H1 (cell line): ENCODE measurements at regions not wholly inside any gene's neighbourhood (a gene's known extent, or its start where the extent isn't known, plus 50 kb on each side); places are given as distances from the start of the nearest gene placed in this dataset.

ENCODE experiments used
- CHD1 ChIP-seq: IDR thresholded peaks from 2 replicates; pipeline ENCODE4 v1.6.1; 2012; ENCODE audit warnings: low read depth, low read length, improper control_type of control experiment
- CHD7 ChIP-seq: fragments of 300-600 bp; sonication (generic); IDR thresholded peaks from 2 replicates; pipeline ENCODE4 v1.7.1; 2012; ENCODE audit warnings: low read length, moderate library complexity, mild to moderate bottlenecking, inconsistent platforms; ENCODE audit not compliant: insufficient replicate concordance
- HDAC2 ChIP-seq, 2 experiments: fragments of 300-600 bp in 1 of 2; sonication (generic) in 1 of 2; IDR thresholded peaks; 2 replicates each; pipeline ENCODE4 v1.6.1; 2011 to 2012; ENCODE audit warnings: low read depth in 2 of 2, low read length in 2 of 2, mild to moderate bottlenecking in 2 of 2, moderate library complexity in 2 of 2, borderline replicate concordance in 1 of 2, inconsistent platforms in 1 of 2
- HDAC6 ChIP-seq: IDR thresholded peaks from one replicate; pipeline ENCODE4 v1.7.1; 2012; ENCODE audit warnings: low read depth, mild to moderate bottlenecking, inconsistent platforms, low read length, moderate library complexity
- KDM5A ChIP-seq: fragments of 200-600 bp; IDR thresholded peaks from 2 replicates; pipeline ENCODE4 v1.7.1; 2012; ENCODE audit warnings: mild to moderate bottlenecking, low read length, inconsistent platforms, mixed read lengths
- PHF8 ChIP-seq: fragments of 200-600 bp; sonication (generic); conservative IDR thresholded peaks from 2 replicates; pipeline ENCODE4 v1.7.1; 2012; ENCODE audit warnings: low read depth, mild to moderate bottlenecking, inconsistent platforms, low read length, moderate library complexity
- RFX5 ChIP-seq: IDR thresholded peaks from 2 replicates; pipeline ENCODE4 v1.6.1; 2011; ENCODE audit warnings: low read depth, low read length, improper control_type of control experiment, borderline replicate concordance
- SAP30 ChIP-seq: fragments of 300-600 bp; sonication (generic); IDR thresholded peaks from 2 replicates; pipeline ENCODE4 v1.7.1; 2012; ENCODE audit warnings: low read length, moderate library complexity, mild to moderate bottlenecking, inconsistent platforms; ENCODE audit not compliant: insufficient read depth, insufficient replicate concordance
- SP1 ChIP-seq: IDR thresholded peaks from 2 replicates; pipeline ENCODE4 v1.6.1; 2011; ENCODE audit warnings: low read depth, low read length
- TF ChIP-seq, protein P1 (sequence below): IDR thresholded peaks from 2 replicates; pipeline ENCODE4 v1.6.1; 2011; ENCODE audit warnings: low read depth, mild to moderate bottlenecking, low read length; ENCODE audit not compliant: insufficient read depth

- TF ChIP-seq CHD7 (no peak), RFX5 (no peak), SP1 (no peak), SAP30 (no peak), PHF8 (no peak), CHD1 (no peak), HDAC6 (no peak), KDM5A (no peak), HDAC2 (IDR thresholded peaks at IDR 0.05; ENCODE audit: borderline replicate concordance in 1 of 2, low read depth in 2 of 2, low read length in 2 of 2) (no peak)
- TF ChIP-seq, protein P1, sequence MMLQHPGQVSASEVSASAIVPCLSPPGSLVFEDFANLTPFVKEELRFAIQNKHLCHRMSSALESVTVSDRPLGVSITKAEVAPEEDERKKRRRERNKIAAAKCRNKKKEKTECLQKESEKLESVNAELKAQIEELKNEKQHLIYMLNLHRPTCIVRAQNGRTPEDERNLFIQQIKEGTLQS: no peak
Measured at GRCh38 chrX:6990552-6991193, 156.8 kb upstream of the STS start (continued).
